Vagina (tissue), 2 donors: ENCODE measurements at regions not wholly inside any gene's neighbourhood (a gene's known extent, or its start where the extent isn't known, plus 50 kb on each side); places are given as distances from the start of the nearest gene placed in this dataset.

Source experiments
- DNase-seq, 2 donors: peaks; one replicate each; pipeline ENCODE4 v3.0.0-alpha.2; 2017; ENCODE audit errors: extremely low spot score in 2 of 2
- H3K27ac ChIP-seq: fragments of 200-600 bp; sonication (generic); one replicate; pipeline ENCODE4 v1.5.1; 2019
- H3K27me3 ChIP-seq: fragments of 200-600 bp; sonication (generic); one replicate; pipeline ENCODE4 v1.5.1; 2019
- H3K36me3 ChIP-seq, 2 donors: fragments of 200-600 bp; sonication (generic); one replicate each; pipeline ENCODE4 v1.5.1; 2017 to 2019
- H3K4me1 ChIP-seq: fragments of 200-600 bp; sonication (generic); one replicate; pipeline ENCODE4 v1.5.1; 2019
- H3K4me3 ChIP-seq, 2 donors: fragments of 200-600 bp; sonication (generic); 1 replicate in 1 of 2; 2 replicates in 1 of 2; pipeline ENCODE4 v1.5.1; 2016 to 2019
- H3K9me3 ChIP-seq: fragments of 200-600 bp; sonication (generic); one replicate; pipeline ENCODE4 v1.5.1; 2019
- POLR2A ChIP-seq, 2 donors: fragments of 450-650 bp; IDR thresholded peaks; one replicate each; pipeline ENCODE4 v1.6.1; 2017; ENCODE audit warnings: antibody characterized with exemption in 2 of 2, mild to moderate bottlenecking in 2 of 2, moderate library complexity in 2 of 2
- POLR2AphosphoS5 ChIP-seq, 2 donors: sonication (generic); formaldehyde crosslinking; IDR thresholded peaks; one replicate each; pipeline ENCODE4 v1.9.0; 2017; ENCODE audit warnings: antibody characterized with exemption in 2 of 2, mild to moderate bottlenecking in 2 of 2, low read depth in 1 of 2; ENCODE audit not compliant: insufficient read depth in 1 of 2
- intact Hi-C: fragments of 100-400 bp; cut with DNase I; formaldehyde crosslinking; loops from one replicate; pipeline ENCODE4 v1.15.1; 2023
- TF ChIP-seq, protein P1 (sequence below), 3 experiments: fragments of 450-650 bp in 2 of 3; fragments of 200-600 bp in 1 of 3; sonication (generic) in 1 of 3; IDR thresholded peaks; one replicate each; pipeline ENCODE4 v1.5.1; 2017 to 2019; ENCODE audit warnings: antibody characterized with exemption in 3 of 3, mild to moderate bottlenecking in 2 of 3, moderate library complexity in 2 of 3

DNA sequence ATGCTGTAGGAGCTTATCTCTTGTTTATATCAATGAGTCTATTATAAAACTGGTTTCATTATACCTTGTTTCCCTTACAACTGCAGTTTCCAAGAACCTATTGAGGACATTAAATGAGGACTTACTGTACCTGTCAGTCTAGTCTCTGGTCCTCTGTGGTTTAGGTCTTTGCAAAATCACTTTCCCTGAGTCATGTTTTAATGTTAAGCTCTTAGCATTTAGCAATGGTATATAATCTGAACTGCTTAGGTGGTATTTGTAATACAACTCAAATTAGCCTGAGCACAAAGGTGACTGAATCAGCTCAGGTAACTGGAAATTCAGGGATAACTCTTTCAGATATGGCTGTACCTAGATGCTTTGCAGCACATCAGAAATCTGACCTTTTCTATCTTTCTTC, 418.3 kb upstream of the SPRED2 start:
- no peaks in the 10 kb centered on the region for H3K27me3 ChIP-seq
- intact Hi-C loops, result no loop called here
- H3K4me3 ChIP-seq, result no peak overlapping the region
- TF ChIP-seq, protein P1, sequence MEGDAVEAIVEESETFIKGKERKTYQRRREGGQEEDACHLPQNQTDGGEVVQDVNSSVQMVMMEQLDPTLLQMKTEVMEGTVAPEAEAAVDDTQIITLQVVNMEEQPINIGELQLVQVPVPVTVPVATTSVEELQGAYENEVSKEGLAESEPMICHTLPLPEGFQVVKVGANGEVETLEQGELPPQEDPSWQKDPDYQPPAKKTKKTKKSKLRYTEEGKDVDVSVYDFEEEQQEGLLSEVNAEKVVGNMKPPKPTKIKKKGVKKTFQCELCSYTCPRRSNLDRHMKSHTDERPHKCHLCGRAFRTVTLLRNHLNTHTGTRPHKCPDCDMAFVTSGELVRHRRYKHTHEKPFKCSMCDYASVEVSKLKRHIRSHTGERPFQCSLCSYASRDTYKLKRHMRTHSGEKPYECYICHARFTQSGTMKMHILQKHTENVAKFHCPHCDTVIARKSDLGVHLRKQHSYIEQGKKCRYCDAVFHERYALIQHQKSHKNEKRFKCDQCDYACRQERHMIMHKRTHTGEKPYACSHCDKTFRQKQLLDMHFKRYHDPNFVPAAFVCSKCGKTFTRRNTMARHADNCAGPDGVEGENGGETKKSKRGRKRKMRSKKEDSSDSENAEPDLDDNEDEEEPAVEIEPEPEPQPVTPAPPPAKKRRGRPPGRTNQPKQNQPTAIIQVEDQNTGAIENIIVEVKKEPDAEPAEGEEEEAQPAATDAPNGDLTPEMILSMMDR (IDR thresholded peaks at IDR 0.05), result no peak
- TF ChIP-seq POLR2AphosphoS5 (IDR thresholded peaks at IDR 0.05; ENCODE audit: insufficient read depth in 1 of 2, low read depth in 1 of 2) (peak in 1 of 2 donors; percentile 47), POLR2A (IDR thresholded peaks at IDR 0.05) (no peak)
- no peaks in the 10 kb centered on the region for H3K9me3 ChIP-seq
- H3K27ac ChIP-seq, result no peak overlapping the region
- no peaks in the 10 kb centered on the region for H3K36me3 ChIP-seq
- DNase-seq, result no peak
- peaks cover 4% of the 10 kb centered on the region for H3K4me1 ChIP-seq

DNA sequence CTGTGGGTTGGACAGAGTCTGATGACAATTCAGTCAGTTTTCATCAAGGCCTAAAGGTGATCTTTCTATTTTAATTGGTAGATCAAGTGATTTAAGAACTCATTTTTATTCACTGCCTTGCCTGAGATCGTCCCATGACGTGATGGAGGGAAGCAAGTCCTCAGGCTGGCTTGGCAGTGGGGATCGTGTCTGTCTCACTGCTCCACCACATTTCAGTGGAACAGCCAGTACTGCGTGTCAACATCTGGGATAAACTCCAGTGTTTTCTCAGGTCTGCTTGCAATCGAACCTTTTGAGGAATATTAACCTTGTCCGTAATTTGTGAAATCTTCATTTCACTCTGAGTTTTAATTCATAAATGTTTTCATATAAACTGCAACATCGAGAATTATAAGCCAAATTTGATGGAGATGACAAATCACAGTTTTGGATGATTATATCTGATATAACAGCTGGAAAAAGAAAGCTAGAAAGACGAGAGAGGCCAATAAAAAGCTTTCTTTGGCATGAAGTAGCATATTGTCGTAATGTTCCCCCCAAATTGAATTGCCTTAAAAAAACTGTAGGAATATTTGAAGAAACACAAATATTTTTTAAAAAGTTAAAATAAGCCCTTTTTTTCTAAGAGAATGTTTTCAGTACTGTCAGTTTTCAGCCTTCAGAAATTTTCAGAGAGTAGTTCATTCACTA, 414.7 kb upstream of the SPRED2 start:
- H3K4me1 ChIP-seq, result no peaks in the 10 kb centered on the region
- no peaks in the 10 kb centered on the region for H3K27me3 ChIP-seq
- no peak overlapping the region for H3K4me3 ChIP-seq
- TF ChIP-seq POLR2A (IDR thresholded peaks at IDR 0.05) (no peak), POLR2AphosphoS5 (IDR thresholded peaks at IDR 0.05; ENCODE audit: insufficient read depth in 1 of 2, low read depth in 1 of 2) (no peak)
- TF ChIP-seq, protein P1 (IDR thresholded peaks at IDR 0.05), result no peak
- H3K27ac ChIP-seq, result no peak overlapping the region
- no peak for DNase-seq
- H3K9me3 ChIP-seq, result no peaks in the 10 kb centered on the region
- intact Hi-C loops, result no loop called here
- H3K36me3 ChIP-seq, result no peaks in the 10 kb centered on the region

- intact Hi-C loops, result no loop called here
- H3K4me1 ChIP-seq, result no peaks in the 10 kb centered on the region
- no peak for TF ChIP-seq POLR2AphosphoS5 (IDR thresholded peaks at IDR 0.05; ENCODE audit: insufficient read depth in 1 of 2, low read depth in 1 of 2)
- no peak for TF ChIP-seq POLR2A (IDR thresholded peaks at IDR 0.05)
- TF ChIP-seq, protein P1 (IDR thresholded peaks at IDR 0.05), result no peak
- H3K36me3 ChIP-seq, result no peaks in the 10 kb centered on the region
- DNase-seq, result no peak
- no peaks in the 10 kb centered on the region for H3K9me3 ChIP-seq
- H3K27me3 ChIP-seq, result no peaks in the 10 kb centered on the region
- H3K4me3 ChIP-seq, result no peak overlapping the region
- H3K27ac ChIP-seq, result no peak overlapping the region
Measured at GRCh38 chr2:65845442-65846182, 413.2 kb upstream of the SPRED2 start.

GRCh38 chr2:65842104-65842503, 409.7 kb upstream of the SPRED2 start:
- Histone ChIP-seq H3K27ac (no peak overlapping the region), H3K9me3 (no peaks in the 10 kb centered on the region), H3K36me3 (no peaks in the 10 kb centered on the region), H3K4me3 (no peak overlapping the region), H3K27me3 (no peaks in the 10 kb centered on the region), H3K4me1 (no peaks in the 10 kb centered on the region)
- intact Hi-C loops, result no loop called here
- DNase-seq, result no peak
- TF ChIP-seq, protein P1 (IDR thresholded peaks at IDR 0.05), result no peak
- TF ChIP-seq POLR2AphosphoS5 (IDR thresholded peaks at IDR 0.05; ENCODE audit: insufficient read depth in 1 of 2, low read depth in 1 of 2) (no peak), POLR2A (IDR thresholded peaks at IDR 0.05) (no peak)
